ENCODE measurements at regions not wholly inside any gene's neighbourhood (a gene's known extent, or its start where the extent isn't known, plus 50 kb on each side); places are given as distances from the start of the nearest gene placed in this dataset.

GRCh38 chr3:18027161-18027939 is 284.9 kb upstream of the TBC1D5 start:
- TF ChIP-seq, protein P1, sequence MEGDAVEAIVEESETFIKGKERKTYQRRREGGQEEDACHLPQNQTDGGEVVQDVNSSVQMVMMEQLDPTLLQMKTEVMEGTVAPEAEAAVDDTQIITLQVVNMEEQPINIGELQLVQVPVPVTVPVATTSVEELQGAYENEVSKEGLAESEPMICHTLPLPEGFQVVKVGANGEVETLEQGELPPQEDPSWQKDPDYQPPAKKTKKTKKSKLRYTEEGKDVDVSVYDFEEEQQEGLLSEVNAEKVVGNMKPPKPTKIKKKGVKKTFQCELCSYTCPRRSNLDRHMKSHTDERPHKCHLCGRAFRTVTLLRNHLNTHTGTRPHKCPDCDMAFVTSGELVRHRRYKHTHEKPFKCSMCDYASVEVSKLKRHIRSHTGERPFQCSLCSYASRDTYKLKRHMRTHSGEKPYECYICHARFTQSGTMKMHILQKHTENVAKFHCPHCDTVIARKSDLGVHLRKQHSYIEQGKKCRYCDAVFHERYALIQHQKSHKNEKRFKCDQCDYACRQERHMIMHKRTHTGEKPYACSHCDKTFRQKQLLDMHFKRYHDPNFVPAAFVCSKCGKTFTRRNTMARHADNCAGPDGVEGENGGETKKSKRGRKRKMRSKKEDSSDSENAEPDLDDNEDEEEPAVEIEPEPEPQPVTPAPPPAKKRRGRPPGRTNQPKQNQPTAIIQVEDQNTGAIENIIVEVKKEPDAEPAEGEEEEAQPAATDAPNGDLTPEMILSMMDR (IDR thresholded peaks at IDR 0.05; ENCODE audit: insufficient read depth, low read length, poor library complexity, severe bottlenecking) = no peak
- TF ChIP-seq EZH2phosphoT487 (conservative IDR thresholded peaks at IDR 0.05; ENCODE audit: low read length) = no peak

All from SU-DHL-6 (cell line).